Neuron (in vitro differentiated cells): ENCODE measurements at regions not wholly inside any gene's neighbourhood (a gene's known extent, or its start where the extent isn't known, plus 50 kb on each side); places are given as distances from the start of the nearest gene placed in this dataset.

ENCODE experiments used
- H2AFZ ChIP-seq: one replicate; pipeline ENCODE4 v1.6.1; 2013; ENCODE audit warnings: low read depth, mild to moderate bottlenecking, inconsistent platforms, low read length, moderate library complexity
- H3K27me3 ChIP-seq: one replicate; pipeline ENCODE4 v1.6.1; 2013; ENCODE audit warnings: low read length; ENCODE audit not compliant: insufficient read depth
- H3K36me3 ChIP-seq: one replicate; pipeline ENCODE4 v1.6.1; 2013; ENCODE audit warnings: low read length; ENCODE audit not compliant: insufficient read depth
- H3K4me1 ChIP-seq: one replicate; pipeline ENCODE4 v1.6.1; 2013; ENCODE audit warnings: low read length; ENCODE audit not compliant: insufficient read depth
- H3K4me3 ChIP-seq: 2 replicates; pipeline ENCODE4 v1.5.1; 2013; ENCODE audit warnings: mild to moderate bottlenecking, low read length, moderate library complexity
- H3K9me3 ChIP-seq: one replicate; pipeline ENCODE4 v1.6.1; 2013; ENCODE audit warnings: low read length

- Histone ChIP-seq H2AFZ (no peak overlapping the region), H3K4me1 (no peaks in the 10 kb centered on the region), H3K36me3 (no peaks in the 10 kb centered on the region), H3K9me3 (no peaks in the 10 kb centered on the region), H3K4me3 (no peak overlapping the region), H3K27me3 (peaks cover 11% of the 10 kb centered on the region)
Measured at GRCh38 chr20:48480216-48480772, 347.5 kb downstream of the PREX1 start.

- Histone ChIP-seq H3K36me3 (no peaks in the 10 kb centered on the region), H3K4me1 (no peaks in the 10 kb centered on the region), H2AFZ (no peak overlapping the region), H3K4me3 (no peak overlapping the region), H3K9me3 (no peaks in the 10 kb centered on the region), H3K27me3 (peaks cover 11% of the 10 kb centered on the region)
Measured at GRCh38 chr20:48478806-48479585, 348.8 kb downstream of the PREX1 start.

GRCh38 chr20:48478370-48478769 is 349.4 kb downstream of the PREX1 start:
- Histone ChIP-seq H3K4me1 (no peaks in the 10 kb centered on the region), H3K4me3 (no peak overlapping the region), H3K9me3 (no peaks in the 10 kb centered on the region), H3K27me3 (peaks cover 11% of the 10 kb centered on the region), H2AFZ (no peak overlapping the region), H3K36me3 (no peaks in the 10 kb centered on the region)

- no peaks in the 10 kb centered on the region for H3K36me3 ChIP-seq
- H3K4me3 ChIP-seq = no peak overlapping the region
- H3K9me3 ChIP-seq = no peaks in the 10 kb centered on the region
- no peak overlapping the region for H2AFZ ChIP-seq
- H3K27me3 ChIP-seq = peaks cover 8% of the 10 kb centered on the region
- no peaks in the 10 kb centered on the region for H3K4me1 ChIP-seq
Measured at GRCh38 chr20:48476854-48477253, 350.9 kb downstream of the PREX1 start.

- H2AFZ ChIP-seq = no peak overlapping the region
- H3K4me3 ChIP-seq = no peak overlapping the region
- no peaks in the 10 kb centered on the region for H3K27me3 ChIP-seq
- no peaks in the 10 kb centered on the region for H3K9me3 ChIP-seq
- H3K36me3 ChIP-seq = no peaks in the 10 kb centered on the region
- no peaks in the 10 kb centered on the region for H3K4me1 ChIP-seq
Measured at GRCh38 chr20:48474022-48474421, 353.8 kb downstream of the PREX1 start.

GRCh38 chr20:48471759-48472408 is 355.9 kb downstream of the PREX1 start:
- no peaks in the 10 kb centered on the region for H3K27me3 ChIP-seq
- no peaks in the 10 kb centered on the region for H3K4me1 ChIP-seq
- H3K9me3 ChIP-seq = no peaks in the 10 kb centered on the region
- H3K36me3 ChIP-seq = no peaks in the 10 kb centered on the region
- H2AFZ ChIP-seq = no peak overlapping the region
- no peak overlapping the region for H3K4me3 ChIP-seq

GRCh38 chr20:48471176-48471575 is 356.6 kb downstream of the PREX1 start:
- Histone ChIP-seq H3K27me3 (no peaks in the 10 kb centered on the region), H3K4me1 (no peaks in the 10 kb centered on the region), H3K9me3 (no peaks in the 10 kb centered on the region), H3K36me3 (no peaks in the 10 kb centered on the region), H3K4me3 (no peak overlapping the region), H2AFZ (no peak overlapping the region)

- no peaks in the 10 kb centered on the region for H3K9me3 ChIP-seq
- H3K36me3 ChIP-seq = no peaks in the 10 kb centered on the region
- H2AFZ ChIP-seq = no peak overlapping the region
- no peak overlapping the region for H3K4me3 ChIP-seq
- no peaks in the 10 kb centered on the region for H3K4me1 ChIP-seq
- no peaks in the 10 kb centered on the region for H3K27me3 ChIP-seq
Measured at GRCh38 chr20:48470141-48470540, 357.7 kb downstream of the PREX1 start.

GRCh38 chr20:48469026-48469425 is 358.8 kb downstream of the PREX1 start:
- H3K27me3 ChIP-seq = no peaks in the 10 kb centered on the region
- no peaks in the 10 kb centered on the region for H3K36me3 ChIP-seq
- no peak overlapping the region for H2AFZ ChIP-seq
- no peaks in the 10 kb centered on the region for H3K4me1 ChIP-seq
- H3K4me3 ChIP-seq = no peak overlapping the region
- no peaks in the 10 kb centered on the region for H3K9me3 ChIP-seq

GRCh38 chr20:48468571-48468970 is 359.2 kb downstream of the PREX1 start:
- no peak overlapping the region for H2AFZ ChIP-seq
- no peaks in the 10 kb centered on the region for H3K36me3 ChIP-seq
- H3K9me3 ChIP-seq = no peaks in the 10 kb centered on the region
- H3K4me3 ChIP-seq = no peak overlapping the region
- H3K4me1 ChIP-seq = no peaks in the 10 kb centered on the region
- H3K27me3 ChIP-seq = no peaks in the 10 kb centered on the region

GRCh38 chr20:48467622-48468021 is 360.2 kb downstream of the PREX1 start:
- Histone ChIP-seq H3K4me1 (no peaks in the 10 kb centered on the region), H3K9me3 (no peaks in the 10 kb centered on the region), H2AFZ (no peak overlapping the region), H3K36me3 (no peaks in the 10 kb centered on the region), H3K27me3 (no peaks in the 10 kb centered on the region), H3K4me3 (no peak overlapping the region)

GRCh38 chr20:48465271-48465670 is 362.5 kb downstream of the PREX1 start:
- peaks cover 4% of the 10 kb centered on the region for H3K27me3 ChIP-seq
- H3K9me3 ChIP-seq = no peaks in the 10 kb centered on the region
- H3K4me3 ChIP-seq = no peak overlapping the region

GRCh38 chr20:48463916-48464315 is 363.9 kb downstream of the PREX1 start:
- no peak overlapping the region for H2AFZ ChIP-seq
- peaks cover 4% of the 10 kb centered on the region for H3K27me3 ChIP-seq
- no peaks in the 10 kb centered on the region for H3K9me3 ChIP-seq
- no peak overlapping the region for H3K4me3 ChIP-seq
- no peaks in the 10 kb centered on the region for H3K4me1 ChIP-seq
- H3K36me3 ChIP-seq = no peaks in the 10 kb centered on the region

More at GRCh38 chr20:48465271-48465670, 362.5 kb downstream of the PREX1 start:
- Histone ChIP-seq H2AFZ (no peak overlapping the region), H3K36me3 (no peaks in the 10 kb centered on the region), H3K4me1 (no peaks in the 10 kb centered on the region)
